ENCODE measurements at regions not wholly inside any gene's neighbourhood (a gene's known extent, or its start where the extent isn't known, plus 50 kb on each side); places are given as distances from the start of the nearest gene placed in this dataset.

DNA sequence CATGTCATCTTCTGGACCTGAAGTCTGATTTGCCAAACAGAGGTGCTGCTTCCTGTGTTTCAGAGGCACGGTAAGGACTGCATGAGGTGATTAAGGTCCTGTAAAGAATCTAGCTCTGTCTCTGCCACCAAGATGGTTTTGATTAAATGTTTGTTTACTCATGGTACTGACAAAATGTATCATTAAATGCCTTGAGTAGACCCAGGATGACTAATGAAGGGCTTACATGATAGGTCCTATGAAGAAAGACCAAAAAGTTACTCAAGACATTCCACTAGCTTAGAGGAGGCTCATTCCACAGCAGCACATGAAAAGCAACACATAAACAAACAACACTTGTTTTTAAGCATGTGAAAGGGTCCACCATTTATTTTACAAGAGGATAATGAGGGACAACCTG lies 100.9 kb downstream of the BOD1 start:
- H3K4me1 Mint-ChIP-seq: peaks cover 8% of the 10 kb centered on the region
- WGBS, 2 experiments (ENCODE audit: insufficient coverage in 1 of 2, insufficient read length in 1 of 2): 26 to 50% methylated on average over 1 of the region's 1 CpG
- Histone ChIP-seq H3K4me3 (ENCODE audit: low read length) (no peak overlapping the region), H3K9ac (ENCODE audit: extremely low read depth, low read length, poor library complexity, severe bottlenecking) (no peak overlapping the region), H3K27ac (ENCODE audit: low read depth, low read length) (no peak overlapping the region), H3K27me3 (ENCODE audit: control insufficient read depth, insufficient read depth, low read length, poor library complexity, severe bottlenecking) (no peaks in the 10 kb centered on the region), H3K9me3 (ENCODE audit: control insufficient read depth, low read length) (no peaks in the 10 kb centered on the region), H3K4me1 (ENCODE audit: control insufficient read depth, insufficient read depth, low read length) (no peaks in the 10 kb centered on the region), H3K36me3 (ENCODE audit: control insufficient read depth, insufficient read depth, low read length) (no peaks in the 10 kb centered on the region)
- no peak for DNase-seq
- no peaks in the 10 kb centered on the region for H3K36me3 Mint-ChIP-seq (ENCODE audit: low read depth)
- TF ChIP-seq CTCF (conservative IDR thresholded peaks at IDR 0.05): no peak
- H3K9me3 Mint-ChIP-seq: peaks cover 5% of the 10 kb centered on the region
- no peak overlapping the region for H3K4me3 Mint-ChIP-seq
- H3K27ac Mint-ChIP-seq: no peak overlapping the region
- H3K27me3 Mint-ChIP-seq (ENCODE audit: insufficient read depth): peaks cover 3% of the 10 kb centered on the region

DNA sequence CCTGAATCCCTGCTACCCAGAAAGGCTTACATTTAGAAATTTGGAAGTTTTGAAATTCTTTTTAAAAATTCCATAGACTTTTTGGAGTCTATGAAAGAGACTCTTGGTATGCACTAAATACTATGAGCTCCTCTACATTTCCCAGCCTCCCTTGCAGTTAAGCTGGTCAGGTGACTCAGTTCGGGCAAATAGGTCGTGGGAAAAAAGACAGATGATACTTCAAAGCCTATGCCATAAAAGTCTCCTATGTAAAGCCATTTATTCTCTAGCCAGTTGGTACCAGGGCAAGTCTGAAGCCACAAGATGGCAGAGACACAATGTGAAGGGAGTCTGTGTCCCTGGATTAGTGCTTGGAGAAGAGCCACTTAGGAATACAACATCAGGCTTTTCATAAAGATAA lies 101.8 kb downstream of the BOD1 start:
- Mint-ChIP-seq H3K4me3 (no peak overlapping the region), H3K4me1 (peaks cover 8% of the 10 kb centered on the region), H3K27me3 (ENCODE audit: insufficient read depth) (peaks cover 3% of the 10 kb centered on the region), H3K9me3 (peaks cover 2% of the 10 kb centered on the region), H3K36me3 (ENCODE audit: low read depth) (no peaks in the 10 kb centered on the region), H3K27ac (no peak overlapping the region)
- Histone ChIP-seq H3K27ac (ENCODE audit: low read depth, low read length) (no peak overlapping the region), H3K27me3 (ENCODE audit: control insufficient read depth, insufficient read depth, low read length, poor library complexity, severe bottlenecking) (no peaks in the 10 kb centered on the region), H3K4me3 (ENCODE audit: low read length) (no peak overlapping the region), H3K9ac (ENCODE audit: extremely low read depth, low read length, poor library complexity, severe bottlenecking) (no peak overlapping the region), H3K36me3 (ENCODE audit: control insufficient read depth, insufficient read depth, low read length) (no peaks in the 10 kb centered on the region), H3K4me1 (ENCODE audit: control insufficient read depth, insufficient read depth, low read length) (no peaks in the 10 kb centered on the region), H3K9me3 (ENCODE audit: control insufficient read depth, low read length) (no peaks in the 10 kb centered on the region)
- no peak for DNase-seq
- WGBS, 2 experiments (ENCODE audit: insufficient coverage in 1 of 2, insufficient read length in 1 of 2): 90% methylated on average over 2 of the region's 2 CpGs; no CpG with 5 or more reads in 1 of the 2 experiments
- TF ChIP-seq CTCF (conservative IDR thresholded peaks at IDR 0.05): no peak

DNA sequence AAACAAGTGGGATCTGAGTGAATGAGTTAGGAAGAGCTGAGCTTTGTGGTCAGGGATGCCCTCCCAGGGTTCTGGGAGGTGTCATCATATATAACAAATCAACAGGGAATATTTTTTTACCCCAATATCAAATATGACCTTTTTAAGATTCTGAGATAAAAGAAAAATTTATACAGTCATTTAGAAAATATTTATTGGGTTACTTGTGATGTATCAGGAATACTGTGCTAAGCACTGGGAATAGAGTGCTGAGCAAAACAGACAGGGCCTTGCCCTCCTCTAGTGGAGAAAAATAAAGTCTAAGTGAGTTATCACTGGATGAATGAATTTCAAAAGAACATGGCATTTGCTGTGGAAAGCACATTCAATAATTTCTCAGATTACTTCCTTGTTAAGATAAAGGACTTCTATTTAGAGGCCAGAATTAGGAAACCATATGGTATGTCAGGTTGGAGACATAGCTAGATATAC lies 102.9 kb downstream of the BOD1 start:
- no peak overlapping the region for H3K27ac ChIP-seq (ENCODE audit: low read depth, low read length)
- no peaks in the 10 kb centered on the region for H3K9me3 ChIP-seq (ENCODE audit: control insufficient read depth, low read length)
- no peaks in the 10 kb centered on the region for H3K27me3 ChIP-seq (ENCODE audit: control insufficient read depth, insufficient read depth, low read length, poor library complexity, severe bottlenecking)
- no peak for DNase-seq
- no peak for TF ChIP-seq CTCF (conservative IDR thresholded peaks at IDR 0.05)
- peaks cover 8% of the 10 kb centered on the region for H3K4me1 Mint-ChIP-seq
- H3K4me1 ChIP-seq (ENCODE audit: control insufficient read depth, insufficient read depth, low read length): no peaks in the 10 kb centered on the region
- H3K27me3 Mint-ChIP-seq (ENCODE audit: insufficient read depth): peaks cover 2% of the 10 kb centered on the region
- H3K4me3 Mint-ChIP-seq: no peak overlapping the region
- no peaks in the 10 kb centered on the region for H3K36me3 ChIP-seq (ENCODE audit: control insufficient read depth, insufficient read depth, low read length)
- H3K4me3 ChIP-seq (ENCODE audit: low read length): no peak overlapping the region
- H3K36me3 Mint-ChIP-seq (ENCODE audit: low read depth): no peaks in the 10 kb centered on the region
- H3K9ac ChIP-seq (ENCODE audit: extremely low read depth, low read length, poor library complexity, severe bottlenecking): no peak overlapping the region
- no peaks in the 10 kb centered on the region for H3K9me3 Mint-ChIP-seq
- no peak overlapping the region for H3K27ac Mint-ChIP-seq
